Activated CD8-positive, alpha-beta memory T cell treated with anti-CD3 and anti-CD28 coated beads, Interleukin-2, amount 10 ng/mL, durations not matched to agents 7 days and 5 days (primary cell): ENCODE measurements at regions not wholly inside any gene's neighbourhood (a gene's known extent, or its start where the extent isn't known, plus 50 kb on each side); places are given as distances from the start of the nearest gene placed in this dataset.

Source experiments
- ATAC-seq: fragments of 150-1000 bp; cut with Tn5 transposase; one replicate; pipeline ENCODE4 v1.10.0; 2021; ENCODE audit warnings: moderate library complexity
- CTCF ChIA-PET: fragments of 350-600 bp; sonication (Branson Sonifier 250); formaldehyde crosslinking; loops from one replicate; lab custom pipeline; 2021; ENCODE audit warnings: antibody characterized with exemption; lab: Charles Lee
- DNase-seq: peaks from one replicate; pipeline ENCODE4 v3.0.0-alpha.2; 2020
- H3K27ac Mint-ChIP-seq: one replicate; pipeline ENCODE4 v1.8.0; 2021; ENCODE audit warnings: mild to moderate bottlenecking, mixed read lengths
- H3K27me3 Mint-ChIP-seq: one replicate; pipeline ENCODE4 v1.8.0; 2021; ENCODE audit warnings: mixed read lengths
- H3K36me3 Mint-ChIP-seq: one replicate; pipeline ENCODE4 v1.8.0; 2021; ENCODE audit warnings: mild to moderate bottlenecking, mixed read lengths
- H3K4me1 Mint-ChIP-seq: one replicate; pipeline ENCODE4 v1.8.0; 2021; ENCODE audit warnings: mixed read lengths
- H3K4me3 Mint-ChIP-seq: one replicate; pipeline ENCODE4 v1.8.0; 2021; ENCODE audit warnings: mild to moderate bottlenecking, moderate library complexity, mixed read lengths
- H3K9me3 Mint-ChIP-seq: one replicate; pipeline ENCODE4 v1.8.0; 2022; ENCODE audit warnings: low read depth, mixed read lengths

DNA sequence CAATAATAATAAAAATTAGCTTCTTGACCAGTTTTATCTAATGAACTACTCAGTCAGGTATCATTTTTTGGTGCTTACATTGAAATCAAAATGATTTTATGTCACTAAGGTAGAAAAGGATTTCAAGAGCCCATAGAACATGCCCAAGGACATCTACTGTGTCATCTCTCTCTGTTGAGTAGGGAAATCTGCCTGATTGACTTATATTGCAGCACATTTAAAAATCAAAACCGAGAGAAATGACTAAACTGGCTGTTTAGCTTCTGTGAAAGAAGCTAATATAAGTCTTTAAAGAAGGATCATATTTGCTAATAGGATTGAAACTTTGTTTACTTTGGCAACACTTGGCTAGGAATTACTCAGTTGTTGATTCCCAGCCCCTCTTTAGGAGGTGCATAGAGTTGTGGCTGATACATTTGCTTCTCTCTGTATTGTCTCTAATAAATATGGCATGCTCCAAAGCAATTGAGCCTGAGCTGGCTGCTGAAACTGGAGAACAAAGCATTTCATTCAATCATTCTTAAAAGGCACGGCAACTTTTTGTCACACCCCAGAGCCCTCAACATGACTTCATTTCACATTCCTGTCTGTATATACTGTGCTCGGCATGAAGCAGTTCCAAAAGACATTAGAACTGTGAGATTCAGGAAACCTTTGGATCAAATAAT is 1096.9 kb upstream of the POT1 start:
- Mint-ChIP-seq H3K36me3 (no peaks in the 10 kb centered on the region), H3K27ac (no peak overlapping the region)
- CTCF ChIA-PET, result no interaction called here

DNA sequence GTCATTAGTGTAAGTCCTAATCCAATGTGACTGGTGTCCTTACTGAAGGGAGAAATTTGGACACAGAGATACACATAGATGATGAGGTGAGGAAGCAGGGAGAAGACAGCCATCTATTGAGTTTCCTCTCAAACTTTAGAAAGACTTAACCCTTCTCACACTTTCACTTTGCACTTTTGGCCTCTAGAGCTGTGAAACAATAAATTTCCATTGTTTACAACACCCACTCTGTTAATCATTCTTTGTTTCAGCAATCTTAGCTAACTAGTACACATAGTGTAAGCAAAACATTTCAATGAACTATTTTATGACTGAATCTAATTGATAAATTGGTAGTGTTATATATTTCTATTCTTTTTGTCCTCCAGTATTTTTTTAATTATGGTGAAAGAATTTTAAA is 1092.8 kb upstream of the POT1 start:
- CTCF ChIA-PET, result no interaction called here
- H3K4me3 Mint-ChIP-seq, result no peak overlapping the region
- H3K36me3 Mint-ChIP-seq, result no peaks in the 10 kb centered on the region
- H3K4me1 Mint-ChIP-seq, result no peaks in the 10 kb centered on the region
- H3K27ac Mint-ChIP-seq, result no peak overlapping the region
- H3K9me3 Mint-ChIP-seq, result peaks cover 2% of the 10 kb centered on the region
- no peak for ATAC-seq
- no peak for DNase-seq
- no peaks in the 10 kb centered on the region for H3K27me3 Mint-ChIP-seq

More for the DNA sequence above, 1096.9 kb upstream of the POT1 start:
- no peaks in the 10 kb centered on the region for H3K27me3 Mint-ChIP-seq
- no peaks in the 10 kb centered on the region for H3K4me1 Mint-ChIP-seq
- DNase-seq, result no peak
- H3K9me3 Mint-ChIP-seq, result no peaks in the 10 kb centered on the region
- H3K4me3 Mint-ChIP-seq, result no peak overlapping the region
- no peak for ATAC-seq

DNA sequence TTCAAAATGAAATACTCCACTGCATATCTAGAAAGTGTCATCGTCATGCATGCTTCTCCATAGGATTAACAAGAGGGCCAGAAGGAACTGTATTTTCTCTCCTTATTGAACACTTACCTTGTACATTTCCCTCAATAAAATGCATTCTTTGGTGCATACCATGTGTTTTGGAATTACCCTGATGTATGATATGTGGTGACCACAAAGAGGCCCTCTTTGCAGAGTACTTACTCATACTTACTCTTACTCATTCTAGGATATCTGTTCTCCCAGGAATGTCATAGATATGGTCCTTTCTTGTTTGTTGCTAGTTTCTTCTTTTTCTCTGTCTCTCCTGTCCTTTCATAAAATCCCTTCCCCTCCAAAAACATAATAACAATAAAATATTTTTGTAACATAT is 1087.1 kb upstream of the POT1 start:
- Mint-ChIP-seq H3K27me3 (no peaks in the 10 kb centered on the region), H3K9me3 (peaks cover 4% of the 10 kb centered on the region)

DNA sequence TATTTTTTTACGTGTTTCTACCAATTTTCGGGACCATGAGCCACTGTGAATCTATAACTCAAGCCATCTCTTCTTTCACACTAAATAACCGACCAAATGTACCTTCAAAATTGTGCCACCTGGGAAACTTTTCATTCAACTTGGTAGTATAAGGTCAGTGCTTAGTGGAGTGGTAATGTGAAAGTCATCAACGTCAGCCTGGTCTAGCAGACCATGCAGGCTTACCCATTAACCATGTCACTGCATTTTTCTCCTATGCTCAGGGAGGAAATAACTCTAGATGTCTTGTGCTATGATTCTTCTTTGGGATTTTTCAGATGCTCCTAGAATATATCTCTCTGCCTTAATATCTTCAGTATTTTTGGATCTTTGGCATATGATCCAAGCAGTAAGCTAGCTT is 1075.4 kb upstream of the POT1 start:
- Mint-ChIP-seq H3K4me3 (no peak overlapping the region), H3K27me3 (no peaks in the 10 kb centered on the region), H3K27ac (no peak overlapping the region), H3K4me1 (no peaks in the 10 kb centered on the region), H3K36me3 (no peaks in the 10 kb centered on the region), H3K9me3 (peaks cover 8% of the 10 kb centered on the region)
- CTCF ChIA-PET, result no interaction called here
- DNase-seq (no peak), ATAC-seq (no peak)

More for the DNA sequence above, 1087.1 kb upstream of the POT1 start:
- Mint-ChIP-seq H3K36me3 (no peaks in the 10 kb centered on the region), H3K4me3 (no peak overlapping the region), H3K27ac (no peak overlapping the region), H3K4me1 (no peaks in the 10 kb centered on the region)
- ATAC-seq (no peak), DNase-seq (no peak)
- CTCF ChIA-PET, result no interaction called here

DNA sequence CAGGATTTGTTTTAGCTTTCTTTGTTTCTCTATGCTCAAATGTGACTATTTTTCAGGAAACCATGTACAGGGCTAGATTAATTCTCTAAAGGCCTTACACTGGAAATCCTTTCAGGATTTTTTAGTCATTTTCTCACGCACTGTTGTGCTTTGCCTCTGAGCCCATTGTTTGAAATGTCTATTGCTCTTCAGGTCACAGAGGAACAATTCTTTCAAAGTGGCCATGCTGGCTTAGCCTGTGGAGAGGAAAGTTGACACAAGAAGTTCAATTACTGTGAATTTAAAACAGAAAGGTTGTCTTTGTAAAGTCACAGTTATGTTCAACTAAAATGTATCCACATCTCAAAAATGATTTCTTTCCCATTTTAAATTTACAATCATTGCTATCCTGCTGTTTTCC is 1071.7 kb upstream of the POT1 start:
- peaks cover 8% of the 10 kb centered on the region for H3K9me3 Mint-ChIP-seq

DNA sequence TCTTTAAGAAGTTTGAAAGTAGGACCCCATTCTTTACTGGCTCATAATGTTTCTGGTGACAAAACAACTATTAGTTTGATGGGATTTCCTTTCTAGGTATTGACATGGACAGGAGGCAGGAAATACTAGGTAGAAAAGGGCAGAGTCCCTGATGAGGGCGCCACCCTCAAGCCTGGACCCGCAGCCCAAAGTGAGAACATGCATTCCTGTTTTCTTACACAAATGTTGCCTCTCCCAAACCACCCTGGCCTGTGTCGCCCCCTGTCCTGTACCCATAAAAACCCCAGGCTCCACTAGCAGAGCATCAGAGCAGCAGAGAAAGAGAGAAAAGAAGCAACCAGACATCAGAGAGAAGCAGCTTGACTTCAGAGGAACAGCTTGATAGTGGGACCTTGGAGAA is 1055.2 kb upstream of the POT1 start:
- Mint-ChIP-seq H3K9me3 (peaks cover 16% of the 10 kb centered on the region), H3K27ac (no peak overlapping the region), H3K4me3 (no peak overlapping the region), H3K36me3 (no peaks in the 10 kb centered on the region), H3K4me1 (no peaks in the 10 kb centered on the region), H3K27me3 (no peaks in the 10 kb centered on the region)
- DNase-seq (no peak), ATAC-seq (no peak)
- CTCF ChIA-PET, result no interaction called here

More for the DNA sequence above, 1071.7 kb upstream of the POT1 start:
- CTCF ChIA-PET, result no interaction called here
- DNase-seq (no peak), ATAC-seq (no peak)
- H3K36me3 Mint-ChIP-seq, result peaks cover 1% of the 10 kb centered on the region
- no peak overlapping the region for H3K27ac Mint-ChIP-seq
- H3K27me3 Mint-ChIP-seq, result no peaks in the 10 kb centered on the region
- H3K4me1 Mint-ChIP-seq, result no peaks in the 10 kb centered on the region
- no peak overlapping the region for H3K4me3 Mint-ChIP-seq

DNA sequence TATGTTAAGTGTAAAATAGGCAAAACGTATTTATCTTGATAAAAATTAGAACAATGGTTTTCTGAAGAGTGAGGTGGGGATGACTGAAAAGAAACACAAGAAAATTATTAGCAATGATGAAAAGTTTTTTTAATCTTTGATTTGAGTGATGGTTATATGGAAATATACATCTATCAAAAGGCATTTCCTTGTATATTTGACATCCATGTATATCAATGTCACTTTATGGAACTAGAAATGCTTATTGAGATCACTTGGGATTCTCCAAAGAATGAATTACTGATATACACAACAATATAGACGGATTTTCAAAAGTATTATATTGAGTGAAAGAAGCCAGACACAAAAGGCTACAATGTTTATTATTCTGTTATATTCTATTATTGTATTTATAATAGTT is 1042.0 kb upstream of the POT1 start:
- CTCF ChIA-PET, result no interaction called here
- no peaks in the 10 kb centered on the region for H3K27me3 Mint-ChIP-seq
- no peak for DNase-seq
- H3K4me3 Mint-ChIP-seq, result no peak overlapping the region
- H3K36me3 Mint-ChIP-seq, result no peaks in the 10 kb centered on the region
- no peak for ATAC-seq
- no peak overlapping the region for H3K27ac Mint-ChIP-seq
- H3K4me1 Mint-ChIP-seq, result no peaks in the 10 kb centered on the region
- peaks cover 6% of the 10 kb centered on the region for H3K9me3 Mint-ChIP-seq

DNA sequence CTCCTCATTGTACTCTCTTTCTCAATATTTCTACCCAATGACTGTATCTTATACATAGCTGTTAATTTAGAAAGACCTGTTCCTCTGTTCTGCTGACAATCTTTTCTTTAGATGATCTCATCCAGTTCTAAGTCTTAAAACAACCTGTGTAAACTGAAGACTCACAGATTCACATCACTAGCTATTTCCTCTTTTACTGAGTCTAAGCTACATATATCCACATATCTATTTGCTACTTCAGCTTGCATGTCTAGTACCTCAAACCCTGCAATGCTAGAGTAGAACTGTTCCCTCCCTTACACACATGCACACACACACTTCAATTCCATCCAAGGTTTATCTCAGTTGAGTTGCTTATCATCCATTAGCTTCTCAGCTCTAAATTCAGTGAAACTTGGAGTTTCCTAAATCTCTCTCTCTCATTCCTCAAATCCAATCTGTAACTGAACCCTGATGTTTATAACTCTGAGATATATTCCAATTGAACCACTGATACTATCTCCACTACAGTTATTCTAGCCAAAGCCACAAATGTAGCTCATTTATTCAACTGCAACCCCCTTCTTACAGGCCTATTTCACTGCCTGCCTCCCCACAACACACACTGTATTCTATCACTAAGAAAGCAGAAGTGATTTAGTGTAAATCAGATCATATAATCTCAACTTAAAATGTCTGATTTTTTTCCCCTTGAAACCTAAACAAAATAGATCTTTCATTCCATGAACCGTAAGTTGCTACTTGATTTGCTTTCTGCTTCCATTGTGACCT is 1036.8 kb upstream of the POT1 start:
- H3K4me1 Mint-ChIP-seq, result no peaks in the 10 kb centered on the region
- no peak overlapping the region for H3K4me3 Mint-ChIP-seq
- CTCF ChIA-PET, result no interaction called here

DNA sequence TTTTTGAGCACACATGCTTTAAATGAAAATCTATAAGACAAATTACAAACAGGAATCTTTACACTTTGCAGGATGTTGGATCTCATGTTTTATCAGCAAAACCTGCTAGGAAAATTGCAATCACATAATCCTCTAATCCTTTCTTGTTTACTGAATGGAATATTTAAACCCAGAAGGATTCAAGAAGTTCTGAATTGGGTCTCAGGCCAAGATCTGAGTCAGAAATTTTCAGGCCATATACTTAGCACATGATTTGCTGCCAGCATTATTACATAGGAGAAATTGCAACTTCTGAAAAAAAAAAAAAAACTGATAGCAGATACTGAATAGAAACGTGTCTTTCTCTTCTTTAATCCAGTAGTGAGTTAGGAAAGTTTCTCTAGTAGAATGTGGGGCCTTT is 1005.3 kb upstream of the POT1 start:
- CTCF ChIA-PET, result no interaction called here
- no peak overlapping the region for H3K27ac Mint-ChIP-seq
- ATAC-seq (no peak), DNase-seq (no peak)
- no peak overlapping the region for H3K4me3 Mint-ChIP-seq
- no peaks in the 10 kb centered on the region for H3K36me3 Mint-ChIP-seq
- no peaks in the 10 kb centered on the region for H3K4me1 Mint-ChIP-seq
- H3K27me3 Mint-ChIP-seq, result no peaks in the 10 kb centered on the region
- H3K9me3 Mint-ChIP-seq, result peaks cover 7% of the 10 kb centered on the region

More for the DNA sequence above, 1036.8 kb upstream of the POT1 start:
- no peak for DNase-seq
- Mint-ChIP-seq H3K27me3 (no peaks in the 10 kb centered on the region), H3K36me3 (no peaks in the 10 kb centered on the region), H3K27ac (no peak overlapping the region), H3K9me3 (peaks cover 6% of the 10 kb centered on the region)
- ATAC-seq, result no peak

DNA sequence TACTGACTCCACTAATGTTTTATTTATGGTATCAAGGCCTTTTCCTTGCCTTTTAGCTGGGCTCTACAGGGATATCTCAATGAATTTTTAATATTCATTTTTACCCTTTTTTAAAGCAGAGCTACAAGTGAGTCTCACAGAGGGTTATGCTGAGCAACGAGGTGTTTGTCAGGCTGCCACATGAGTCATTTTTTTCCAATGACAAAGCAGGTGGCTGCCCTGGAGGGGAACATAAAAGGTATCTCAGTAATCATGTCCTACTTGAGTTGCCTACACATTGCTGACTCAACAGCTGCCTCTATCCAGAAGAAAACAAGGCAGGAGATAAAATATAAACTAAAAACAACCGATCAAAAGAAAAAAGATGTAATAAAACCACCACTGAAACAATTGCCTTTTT is 1004.9 kb upstream of the POT1 start:
- Mint-ChIP-seq H3K27me3 (no peaks in the 10 kb centered on the region), H3K4me3 (no peak overlapping the region), H3K4me1 (no peaks in the 10 kb centered on the region), H3K27ac (no peak overlapping the region), H3K9me3 (peaks cover 4% of the 10 kb centered on the region), H3K36me3 (no peaks in the 10 kb centered on the region)
- CTCF ChIA-PET, result no interaction called here
- DNase-seq, result no peak
- ATAC-seq, result no peak

DNA sequence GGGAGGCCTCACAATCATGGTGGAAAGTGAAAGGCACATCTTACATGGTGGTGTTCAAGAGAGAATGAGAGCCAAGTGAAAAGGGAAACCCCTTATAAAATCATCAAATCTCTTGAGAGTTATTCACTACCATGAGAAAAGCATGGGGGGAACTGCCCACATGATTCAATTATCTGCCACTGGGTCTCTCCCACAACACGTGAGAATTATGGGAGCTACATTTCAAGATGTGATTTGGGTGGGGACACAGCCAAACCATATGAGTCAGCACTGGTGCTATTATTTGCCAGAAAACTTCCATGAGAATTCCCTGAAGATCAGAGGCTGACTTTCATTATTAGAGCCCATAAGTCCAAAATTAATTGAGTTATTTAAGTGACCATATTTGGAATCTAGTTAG is 1001.2 kb upstream of the POT1 start:
- Mint-ChIP-seq H3K4me1 (no peaks in the 10 kb centered on the region), H3K36me3 (no peaks in the 10 kb centered on the region), H3K9me3 (no peaks in the 10 kb centered on the region), H3K4me3 (no peak overlapping the region), H3K27ac (no peak overlapping the region), H3K27me3 (no peaks in the 10 kb centered on the region)
- ATAC-seq (no peak), DNase-seq (no peak)
- CTCF ChIA-PET, result no interaction called here

DNA sequence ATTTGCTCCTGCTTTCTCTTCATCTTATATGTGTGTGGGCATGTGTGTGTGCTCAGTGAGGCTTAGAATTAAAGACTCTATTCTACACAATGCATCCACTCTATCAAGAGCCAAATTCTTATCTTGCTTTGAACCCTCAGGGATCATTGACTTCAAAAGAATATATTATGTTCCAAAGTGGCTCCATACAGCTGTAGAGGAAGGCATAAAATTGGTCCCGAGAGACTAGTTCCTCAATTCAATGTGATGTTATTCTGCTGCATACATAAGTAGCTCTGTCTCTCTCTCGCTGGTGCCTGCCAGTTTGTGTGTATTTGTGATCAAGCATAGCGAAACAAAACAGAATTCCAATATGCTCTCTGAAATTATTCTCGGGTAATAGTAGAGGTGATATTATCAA is 997.9 kb upstream of the POT1 start:
- H3K9me3 Mint-ChIP-seq, result peaks cover 2% of the 10 kb centered on the region
- H3K4me3 Mint-ChIP-seq, result no peak overlapping the region
- no peaks in the 10 kb centered on the region for H3K27me3 Mint-ChIP-seq

DNA sequence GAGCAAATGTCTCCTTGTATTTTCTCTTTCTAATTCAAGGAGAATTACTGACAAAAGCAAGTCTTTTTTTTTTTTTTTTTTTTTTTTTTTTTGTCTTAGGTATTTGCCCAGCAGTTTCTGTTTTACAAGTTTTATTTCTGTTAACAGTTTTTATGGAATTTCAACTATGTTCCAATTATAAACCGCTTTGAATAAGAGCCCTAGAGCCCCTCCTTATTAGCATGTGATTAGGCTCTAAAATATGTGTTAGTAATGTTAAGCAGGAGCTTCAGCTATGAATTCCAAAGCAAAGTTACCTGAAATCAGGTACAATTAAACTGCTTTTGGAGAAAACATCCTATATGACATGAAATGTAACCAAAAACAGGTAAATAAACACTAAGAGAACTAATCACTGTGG is 997.0 kb upstream of the POT1 start:
- H3K27me3 Mint-ChIP-seq, result no peaks in the 10 kb centered on the region
- DNase-seq, result no peak
- CTCF ChIA-PET, result interaction anchor here (1.0 kb wide), 1 partner anchor 16 kb away, joined by 4 read pairs; no protein-coding TSS in a partner anchor

More for the DNA sequence above, 997.9 kb upstream of the POT1 start:
- H3K27ac Mint-ChIP-seq, result no peak overlapping the region
- no peaks in the 10 kb centered on the region for H3K36me3 Mint-ChIP-seq
- ATAC-seq, result no peak
- H3K4me1 Mint-ChIP-seq, result no peaks in the 10 kb centered on the region
- no peak for DNase-seq
- CTCF ChIA-PET, result no interaction called here

DNA sequence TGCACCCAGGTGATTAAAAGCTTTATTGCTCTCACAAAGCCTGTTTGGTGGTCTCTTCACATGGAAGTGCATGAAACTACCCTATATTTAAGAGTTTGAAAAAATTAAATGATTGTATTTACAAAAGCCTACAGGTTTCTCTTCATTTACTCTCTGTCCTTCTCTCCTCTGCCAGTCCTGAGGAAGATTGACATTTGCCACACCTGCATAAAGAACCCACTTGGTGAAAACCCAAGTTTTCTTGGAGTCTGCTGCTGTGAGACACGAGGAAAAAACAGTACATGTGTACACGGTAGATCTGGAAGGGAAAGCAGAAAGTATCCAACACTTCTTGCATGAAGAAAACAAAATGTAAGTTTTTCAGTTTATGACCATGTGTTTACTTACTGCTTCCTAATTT is 994.4 kb upstream of the POT1 start:
- CTCF ChIA-PET, result no interaction called here
- H3K27ac Mint-ChIP-seq, result no peak overlapping the region
- H3K4me3 Mint-ChIP-seq, result no peak overlapping the region
- no peak for ATAC-seq
- no peaks in the 10 kb centered on the region for H3K36me3 Mint-ChIP-seq
- no peaks in the 10 kb centered on the region for H3K4me1 Mint-ChIP-seq
- H3K27me3 Mint-ChIP-seq, result no peaks in the 10 kb centered on the region
- H3K9me3 Mint-ChIP-seq, result peaks cover 2% of the 10 kb centered on the region
- no peak for DNase-seq

More for the DNA sequence above, 997.0 kb upstream of the POT1 start:
- Mint-ChIP-seq H3K9me3 (peaks cover 2% of the 10 kb centered on the region), H3K27ac (no peak overlapping the region), H3K36me3 (no peaks in the 10 kb centered on the region), H3K4me1 (no peaks in the 10 kb centered on the region), H3K4me3 (no peak overlapping the region)
- no peak for ATAC-seq
